ENCODE measurements at regions not wholly inside any gene's neighbourhood (a gene's known extent, or its start where the extent isn't known, plus 50 kb on each side); places are given as distances from the start of the nearest gene placed in this dataset.
"Not testable (repeated sequence)": the region's sequence is repeated elsewhere in the genome, so short reads cannot be mapped to it uniquely, and the experiment has no call there.

- no peak for DNase-seq
Observed at GRCh38 chr21:35517865-35518264, 468.8 kb upstream of the RUNX1 start.

GRCh38 chr21:35516292-35516691 is 467.2 kb upstream of the RUNX1 start:
- DNase-seq = not testable (repeated sequence)

- peak; percentile 51 for DNase-seq
Observed at GRCh38 chr21:35512346-35512745, 463.2 kb upstream of the RUNX1 start.

GRCh38 chr21:35511696-35512162 is 462.6 kb upstream of the RUNX1 start:
- peak; percentile 31 for DNase-seq

GRCh38 chr21:35510957-35511695 is 462.0 kb upstream of the RUNX1 start:
- DNase-seq = peak; percentile 44

GRCh38 chr21:35510294-35510693 is 461.2 kb upstream of the RUNX1 start:
- no peak for DNase-seq

GRCh38 chr21:35509001-35509704 is 460.1 kb upstream of the RUNX1 start:
- peak; percentile 14 for DNase-seq

- DNase-seq = peak; percentile 56
Observed at GRCh38 chr21:35508139-35508888, 459.2 kb upstream of the RUNX1 start.

GRCh38 chr21:35507181-35507759 is 458.2 kb upstream of the RUNX1 start:
- no peak for DNase-seq

GRCh38 chr21:35506771-35507170 is 457.7 kb upstream of the RUNX1 start:
- DNase-seq = no peak

- peak; percentile 78 for DNase-seq
Observed at GRCh38 chr21:35506352-35506751, 457.2 kb upstream of the RUNX1 start.

- DNase-seq = no peak
Observed at GRCh38 chr21:35504951-35505466, 455.9 kb upstream of the RUNX1 start.

GRCh38 chr21:35504277-35504676 is 455.2 kb upstream of the RUNX1 start:
- no peak for DNase-seq

GRCh38 chr21:35503671-35504070 is 454.6 kb upstream of the RUNX1 start:
- peak; percentile 32 for DNase-seq

- DNase-seq = no peak
Observed at GRCh38 chr21:35502821-35503220, 453.7 kb upstream of the RUNX1 start.

GRCh38 chr21:35497522-35497921 is 448.4 kb upstream of the RUNX1 start:
- DNase-seq = not testable (repeated sequence)

GRCh38 chr21:35491920-35492678 is 443.0 kb upstream of the RUNX1 start:
- no peak for DNase-seq

- no peak for DNase-seq
Observed at GRCh38 chr21:35491114-35491513, 442.0 kb upstream of the RUNX1 start.

GRCh38 chr21:35489389-35489980 is 440.4 kb upstream of the RUNX1 start:
- peak; percentile 53 for DNase-seq

GRCh38 chr21:35488946-35489345 is 439.8 kb upstream of the RUNX1 start:
- DNase-seq = no peak

- DNase-seq = no peak
Observed at GRCh38 chr21:35485364-35485763, 436.3 kb upstream of the RUNX1 start.

All from fibroblast of skin of scalp (primary cell).